AG08395 (cell line): ENCODE measurements at regions not wholly inside any gene's neighbourhood (a gene's known extent, or its start where the extent isn't known, plus 50 kb on each side); places are given as distances from the start of the nearest gene placed in this dataset.
"Not testable (repeated sequence)": the region's sequence is repeated elsewhere in the genome, so short reads cannot be mapped to it uniquely, and the experiment has no call there.

Experiments
- DNase-seq: peaks from one replicate; pipeline ENCODE4 v3.0.0; 2012; ENCODE audit warnings: mixed read lengths, low spot score

DNA sequence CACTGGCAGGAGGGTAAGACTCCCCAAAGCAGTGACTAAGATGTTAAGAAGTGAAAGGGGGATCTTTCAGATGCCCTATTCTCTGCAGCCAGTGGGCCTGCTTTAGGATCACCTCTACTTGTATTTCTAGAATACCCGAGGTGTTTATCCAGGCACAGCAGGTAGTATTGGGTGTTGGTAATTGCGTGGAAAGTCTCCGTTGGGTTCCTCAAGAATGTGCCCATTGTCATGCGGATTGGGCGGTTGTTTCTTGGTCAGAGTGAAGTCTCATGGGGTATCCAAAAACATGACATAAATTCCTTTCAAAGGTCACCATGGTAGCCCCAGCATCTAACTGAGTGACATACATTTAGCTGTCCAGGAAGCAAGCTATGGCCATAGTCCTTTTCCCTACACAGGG, 308.8 kb downstream of the RPIA start:
- DNase-seq = no peak

DNA sequence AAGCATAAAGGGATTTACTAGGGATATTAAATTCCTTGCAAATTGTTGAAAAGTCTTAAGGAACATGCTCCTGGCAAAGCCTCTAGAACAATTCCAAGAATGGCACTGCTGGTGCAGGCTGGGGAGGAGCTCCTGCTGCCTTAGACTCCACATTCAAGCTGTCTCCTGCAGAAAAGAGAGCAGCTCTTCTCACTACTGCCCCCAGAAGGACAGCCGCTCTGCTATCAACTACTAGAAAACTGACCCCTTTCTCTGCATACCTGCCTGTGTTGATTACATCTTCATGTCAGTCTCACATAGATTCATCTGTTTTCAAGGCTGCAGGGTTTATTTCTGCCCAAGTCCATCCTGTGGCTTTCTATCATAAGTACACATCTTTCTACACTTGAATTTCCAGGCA, 312.8 kb downstream of the RPIA start:
- not testable (repeated sequence) for DNase-seq

- DNase-seq = not testable (repeated sequence)
Measured at GRCh38 chr2:89020566-89020965, 329.1 kb downstream of the RPIA start.

GRCh38 chr2:89026296-89026695, 334.8 kb downstream of the RPIA start:
- DNase-seq = not testable (repeated sequence)

DNA sequence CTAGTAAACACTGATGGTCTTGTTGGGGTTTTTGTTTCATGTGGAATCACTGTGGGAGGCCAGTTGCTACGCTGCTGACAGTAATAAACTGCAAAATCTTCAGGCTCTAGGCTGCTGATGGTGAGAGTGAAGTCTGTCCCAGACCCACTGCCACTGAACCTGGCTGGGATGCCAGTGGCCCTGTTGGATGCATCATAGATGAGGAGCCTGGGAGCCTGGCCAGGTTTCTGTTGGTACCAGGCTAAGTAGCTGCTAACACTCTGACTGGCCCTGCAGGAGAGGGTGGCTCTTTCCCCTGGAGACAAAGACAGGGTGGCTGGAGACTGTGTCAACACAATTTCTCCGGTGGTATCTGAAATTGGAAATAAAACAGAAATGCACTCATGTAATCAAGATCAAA, 335.6 kb downstream of the RPIA start:
- DNase-seq = not testable (repeated sequence)

DNA sequence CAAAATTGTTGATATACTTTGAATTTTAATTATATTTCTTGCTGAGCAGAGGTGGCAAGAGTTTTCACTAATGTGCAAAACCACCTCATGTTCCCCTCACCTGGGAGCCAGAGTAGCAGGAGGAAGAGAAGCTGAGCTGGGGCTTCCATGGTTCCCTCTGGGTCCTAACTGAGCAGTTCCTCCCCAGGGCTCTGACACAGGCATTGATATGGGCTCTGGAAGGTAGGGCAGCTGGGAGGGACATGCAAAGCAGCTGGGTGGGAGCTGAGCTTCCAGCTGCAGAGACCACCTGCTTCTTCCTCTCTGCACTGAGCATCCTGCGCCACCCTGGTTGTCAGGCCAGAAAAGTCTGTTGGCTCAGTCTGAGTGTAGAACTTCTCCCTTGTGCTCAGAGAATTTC, 336.1 kb downstream of the RPIA start:
- DNase-seq = not testable (repeated sequence)

DNA sequence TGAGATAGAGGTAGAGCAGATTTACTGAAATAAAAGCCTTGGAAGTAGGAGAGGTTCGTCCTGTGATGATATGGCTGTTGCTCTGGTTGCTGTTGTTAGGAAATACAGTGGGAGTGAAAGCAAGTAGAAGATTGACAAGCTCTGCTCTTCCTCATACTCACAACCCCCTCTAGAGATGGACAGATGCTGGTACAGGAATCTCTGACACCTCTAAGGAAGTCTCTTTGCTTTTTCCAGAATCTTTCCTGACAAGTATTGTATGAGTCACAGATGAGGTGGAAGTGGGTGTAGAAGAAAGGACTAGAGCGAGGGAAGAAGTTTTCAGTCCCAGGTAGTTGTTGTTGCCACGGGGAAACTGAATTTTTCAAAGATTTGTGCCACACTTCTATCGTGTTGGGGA, 337.8 kb downstream of the RPIA start:
- DNase-seq = not testable (repeated sequence)

GRCh38 chr2:89048138-89049066, 356.9 kb downstream of the RPIA start:
- peak; percentile 28 for DNase-seq

DNA sequence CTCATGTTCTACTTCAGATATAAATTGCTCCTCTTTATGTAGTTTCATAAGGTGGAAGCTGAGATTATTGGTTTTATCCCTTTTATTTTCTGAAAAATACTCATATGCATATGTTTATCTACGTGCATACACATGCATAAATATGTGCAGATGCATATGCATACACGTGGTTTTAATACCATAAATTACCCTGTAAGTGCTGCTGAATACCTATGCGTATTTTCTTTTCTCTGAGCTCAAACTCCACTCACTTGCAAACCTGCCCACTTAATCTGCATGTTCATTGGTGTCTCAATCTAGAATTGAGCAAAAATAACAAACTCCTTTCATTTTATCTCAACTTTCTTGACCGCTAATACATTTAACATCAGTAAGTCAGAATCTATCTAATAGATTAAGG, 367.1 kb downstream of the RPIA start:
- DNase-seq = not testable (repeated sequence)

DNA sequence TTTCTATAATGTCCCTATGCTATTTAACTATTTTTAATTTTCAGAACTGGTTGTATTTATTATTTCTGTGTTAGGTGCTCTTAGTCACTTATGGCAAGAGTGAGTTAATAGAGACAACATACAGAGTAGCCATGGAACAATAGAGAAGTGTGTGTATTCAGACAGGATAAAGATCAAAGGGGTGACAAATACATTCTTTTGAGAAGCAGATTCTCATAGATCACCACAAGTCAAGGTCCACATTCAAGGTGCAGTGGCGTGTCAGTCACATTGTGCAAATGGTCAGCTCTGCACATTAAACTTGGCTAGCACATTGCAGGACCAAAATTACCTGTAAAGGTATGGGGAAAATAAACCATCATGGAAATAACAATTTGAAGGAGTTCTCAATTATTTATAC, 369.7 kb downstream of the RPIA start:
- not testable (repeated sequence) for DNase-seq

- DNase-seq = peak; percentile 0
Measured at GRCh38 chr2:89076771-89077170, 385.3 kb downstream of the RPIA start.

- DNase-seq = not testable (repeated sequence)
Measured at GRCh38 chr2:89092911-89093310, 401.4 kb downstream of the RPIA start.

DNA sequence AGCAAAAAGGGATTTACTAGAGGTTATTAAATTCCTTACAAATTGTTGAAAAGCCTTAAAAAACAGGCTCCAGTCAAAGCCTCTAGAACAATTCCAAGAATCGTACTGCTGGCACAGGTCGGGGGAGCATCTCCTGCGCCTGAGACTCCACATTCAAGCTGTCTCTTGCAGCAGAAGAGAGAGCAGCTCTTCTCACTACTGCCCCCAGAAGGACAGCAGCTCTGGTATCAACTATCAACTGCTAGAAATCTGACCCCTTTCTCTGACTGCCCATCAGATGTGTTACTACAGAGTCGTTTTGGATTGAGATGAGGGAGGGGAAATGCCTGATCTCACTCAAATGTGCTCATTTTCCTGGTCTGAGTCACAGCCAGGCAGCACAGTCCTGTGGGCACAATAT, 403.6 kb downstream of the RPIA start:
- DNase-seq = not testable (repeated sequence)

DNA sequence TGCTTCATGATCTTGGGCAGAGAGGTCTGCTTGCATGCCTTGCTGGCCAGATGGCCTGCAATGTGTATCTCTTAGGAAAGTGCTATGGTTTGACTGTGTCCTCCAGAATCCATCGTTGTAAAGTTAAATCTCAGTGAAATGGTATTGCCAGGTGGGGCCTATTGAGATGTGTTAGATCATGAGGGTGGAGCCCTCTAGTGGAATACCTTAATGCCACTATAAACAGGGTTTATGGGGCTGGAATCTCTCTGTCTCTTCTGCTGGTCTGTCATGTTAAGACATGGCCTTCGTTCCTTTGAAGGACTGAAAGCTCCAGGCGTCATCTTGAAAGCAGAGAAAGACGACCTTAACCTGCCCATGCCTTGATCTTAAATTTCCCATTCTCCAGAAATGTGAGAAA, 411.1 kb downstream of the RPIA start:
- DNase-seq = not testable (repeated sequence)

GRCh38 chr2:89106369-89107019, 415.0 kb downstream of the RPIA start:
- DNase-seq = not testable (repeated sequence)

GRCh38 chr2:89112434-89112833, 421.0 kb downstream of the RPIA start:
- peak; percentile 0 for DNase-seq

DNA sequence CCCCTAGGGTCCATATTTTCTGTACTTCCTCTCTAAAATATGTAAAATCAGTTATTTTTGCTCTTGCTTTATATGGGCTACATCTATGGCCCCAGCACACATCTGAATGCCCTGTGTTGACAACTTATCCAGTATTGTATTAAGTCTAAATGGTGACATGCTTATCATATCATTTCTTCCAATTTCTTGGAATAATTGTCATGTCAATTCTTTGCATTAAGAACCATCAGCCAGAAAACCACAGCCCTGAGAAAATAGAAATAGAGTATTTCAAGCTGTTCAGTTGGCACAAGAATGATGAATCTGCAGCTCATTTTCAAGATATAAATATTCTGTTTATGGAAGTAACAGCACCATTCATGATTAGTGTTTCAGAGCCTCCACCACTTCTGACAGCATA, 421.8 kb downstream of the RPIA start:
- DNase-seq = not testable (repeated sequence)

- DNase-seq = not testable (repeated sequence)
Measured at GRCh38 chr2:89129440-89129839, 438.0 kb downstream of the RPIA start.

DNA sequence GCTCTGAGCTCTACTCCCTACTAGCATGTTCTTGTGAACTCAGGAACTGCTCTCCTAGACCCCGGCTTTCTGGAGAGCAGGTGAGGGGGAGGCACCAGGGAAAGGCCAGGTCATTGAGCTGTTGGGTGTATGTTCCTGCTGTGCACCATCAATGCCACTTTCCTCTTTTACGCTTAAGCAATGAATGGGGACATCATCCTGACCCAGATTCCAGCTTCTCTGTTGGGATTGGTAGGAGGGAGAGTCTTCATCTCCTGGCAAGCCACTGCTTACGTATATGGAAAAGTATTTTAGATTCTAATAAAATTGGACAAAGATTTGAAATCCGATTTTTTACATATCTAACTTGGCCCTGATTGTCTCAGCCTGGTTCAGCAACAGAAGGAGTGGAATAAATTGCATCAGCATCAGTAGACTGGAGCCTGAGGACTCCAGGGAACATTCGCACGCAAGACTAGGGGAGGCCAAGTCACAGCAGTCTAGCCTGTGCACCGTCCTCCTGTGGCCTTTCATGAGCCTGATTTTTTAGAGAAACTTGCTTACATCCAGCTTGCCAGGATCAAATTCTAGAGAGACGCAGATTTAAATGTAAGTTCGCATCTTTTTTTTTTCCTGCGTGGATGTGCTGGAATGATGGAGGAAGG, 439.3 kb downstream of the RPIA start:
- DNase-seq = not testable (repeated sequence)

GRCh38 chr2:89142959-89143358, 451.5 kb downstream of the RPIA start:
- DNase-seq = not testable (repeated sequence)

GRCh38 chr2:89145342-89145741, 453.9 kb downstream of the RPIA start:
- not testable (repeated sequence) for DNase-seq

- not testable (repeated sequence) for DNase-seq
Measured at GRCh38 chr2:89148256-89148655, 456.8 kb downstream of the RPIA start.

- DNase-seq = not testable (repeated sequence)
Measured at GRCh38 chr2:89151699-89152098, 460.2 kb downstream of the RPIA start.
